ENCODE measurements at regions not wholly inside any gene's neighbourhood (a gene's known extent, or its start where the extent isn't known, plus 50 kb on each side); places are given as distances from the start of the nearest gene placed in this dataset.

DNA sequence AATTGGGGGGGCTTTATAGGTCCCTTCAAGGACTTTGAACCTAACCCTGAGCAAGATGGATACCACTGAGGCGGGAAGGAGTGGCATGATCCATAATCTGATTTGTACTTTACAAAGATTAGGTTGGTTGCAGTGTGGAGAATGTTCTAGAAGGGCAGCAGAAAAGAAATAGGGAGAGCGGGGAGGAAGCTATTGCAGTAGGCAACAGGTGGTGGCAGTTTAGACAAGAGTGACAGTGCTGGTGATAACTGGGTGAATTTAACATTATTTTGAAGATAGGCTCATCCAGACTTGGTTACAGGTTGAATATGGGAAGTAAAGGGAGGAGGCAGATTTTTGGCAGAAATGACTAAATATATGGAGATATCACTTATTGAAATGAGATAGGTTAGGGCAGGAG, 179.9 kb upstream of the CADM1 start:
- TF ChIP-seq, protein P1, sequence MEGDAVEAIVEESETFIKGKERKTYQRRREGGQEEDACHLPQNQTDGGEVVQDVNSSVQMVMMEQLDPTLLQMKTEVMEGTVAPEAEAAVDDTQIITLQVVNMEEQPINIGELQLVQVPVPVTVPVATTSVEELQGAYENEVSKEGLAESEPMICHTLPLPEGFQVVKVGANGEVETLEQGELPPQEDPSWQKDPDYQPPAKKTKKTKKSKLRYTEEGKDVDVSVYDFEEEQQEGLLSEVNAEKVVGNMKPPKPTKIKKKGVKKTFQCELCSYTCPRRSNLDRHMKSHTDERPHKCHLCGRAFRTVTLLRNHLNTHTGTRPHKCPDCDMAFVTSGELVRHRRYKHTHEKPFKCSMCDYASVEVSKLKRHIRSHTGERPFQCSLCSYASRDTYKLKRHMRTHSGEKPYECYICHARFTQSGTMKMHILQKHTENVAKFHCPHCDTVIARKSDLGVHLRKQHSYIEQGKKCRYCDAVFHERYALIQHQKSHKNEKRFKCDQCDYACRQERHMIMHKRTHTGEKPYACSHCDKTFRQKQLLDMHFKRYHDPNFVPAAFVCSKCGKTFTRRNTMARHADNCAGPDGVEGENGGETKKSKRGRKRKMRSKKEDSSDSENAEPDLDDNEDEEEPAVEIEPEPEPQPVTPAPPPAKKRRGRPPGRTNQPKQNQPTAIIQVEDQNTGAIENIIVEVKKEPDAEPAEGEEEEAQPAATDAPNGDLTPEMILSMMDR (IDR thresholded peaks at IDR 0.05 in 4 of 5, conservative IDR thresholded peaks at IDR 0.05 in 1 of 5) = no peak
- TF ChIP-seq POLR2A (IDR thresholded peaks at IDR 0.05) = no peak

Data from gastrocnemius medialis (tissue), 4 donors.